ENCODE measurements at regions not wholly inside any gene's neighbourhood (a gene's known extent, or its start where the extent isn't known, plus 50 kb on each side); places are given as distances from the start of the nearest gene placed in this dataset.

DNA sequence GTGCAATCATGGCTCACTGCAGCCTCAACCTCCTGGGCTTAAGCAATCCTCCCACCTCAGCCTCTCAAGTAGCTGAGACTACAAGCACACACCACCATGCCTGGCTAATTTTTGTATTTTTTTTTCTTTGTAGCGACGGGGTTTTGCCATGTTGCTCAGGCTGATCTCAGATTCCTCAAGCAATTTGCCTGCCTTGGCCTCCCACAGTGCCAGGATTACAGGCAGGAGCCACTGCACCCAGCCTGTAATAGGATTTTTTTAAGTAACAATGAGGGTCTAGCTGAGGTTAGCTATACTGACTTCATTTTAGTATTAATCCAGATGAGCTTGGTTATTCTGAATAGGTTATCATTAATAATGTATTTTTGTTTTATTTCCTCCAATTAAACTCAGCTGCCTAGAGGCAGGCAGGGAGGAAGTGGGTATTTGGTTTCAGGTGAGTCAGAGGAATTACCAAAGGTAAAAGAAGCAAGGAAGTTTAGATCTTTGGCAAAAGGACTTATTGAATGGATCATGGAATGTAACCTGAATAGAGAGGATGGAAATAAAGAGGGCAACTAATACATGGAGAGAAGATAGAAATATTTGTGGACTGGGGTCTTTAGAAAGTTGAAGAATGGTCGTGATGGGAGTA is 1023.3 kb upstream of the TENM3 start:
- TF ChIP-seq POLR2A (IDR thresholded peaks at IDR 0.05; ENCODE audit: low read depth, low read length), result no peak
- TF ChIP-seq, protein P1, sequence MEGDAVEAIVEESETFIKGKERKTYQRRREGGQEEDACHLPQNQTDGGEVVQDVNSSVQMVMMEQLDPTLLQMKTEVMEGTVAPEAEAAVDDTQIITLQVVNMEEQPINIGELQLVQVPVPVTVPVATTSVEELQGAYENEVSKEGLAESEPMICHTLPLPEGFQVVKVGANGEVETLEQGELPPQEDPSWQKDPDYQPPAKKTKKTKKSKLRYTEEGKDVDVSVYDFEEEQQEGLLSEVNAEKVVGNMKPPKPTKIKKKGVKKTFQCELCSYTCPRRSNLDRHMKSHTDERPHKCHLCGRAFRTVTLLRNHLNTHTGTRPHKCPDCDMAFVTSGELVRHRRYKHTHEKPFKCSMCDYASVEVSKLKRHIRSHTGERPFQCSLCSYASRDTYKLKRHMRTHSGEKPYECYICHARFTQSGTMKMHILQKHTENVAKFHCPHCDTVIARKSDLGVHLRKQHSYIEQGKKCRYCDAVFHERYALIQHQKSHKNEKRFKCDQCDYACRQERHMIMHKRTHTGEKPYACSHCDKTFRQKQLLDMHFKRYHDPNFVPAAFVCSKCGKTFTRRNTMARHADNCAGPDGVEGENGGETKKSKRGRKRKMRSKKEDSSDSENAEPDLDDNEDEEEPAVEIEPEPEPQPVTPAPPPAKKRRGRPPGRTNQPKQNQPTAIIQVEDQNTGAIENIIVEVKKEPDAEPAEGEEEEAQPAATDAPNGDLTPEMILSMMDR (conservative IDR thresholded peaks at IDR 0.05; ENCODE audit: low read depth, low read length), result no peak
- TF ChIP-seq MAFK (IDR thresholded peaks at IDR 0.05; ENCODE audit: low read depth, low read length), result no peak
- TF ChIP-seq RAD21 (IDR thresholded peaks at IDR 0.05; ENCODE audit: low read length), result no peak
- TF ChIP-seq, protein P2, sequence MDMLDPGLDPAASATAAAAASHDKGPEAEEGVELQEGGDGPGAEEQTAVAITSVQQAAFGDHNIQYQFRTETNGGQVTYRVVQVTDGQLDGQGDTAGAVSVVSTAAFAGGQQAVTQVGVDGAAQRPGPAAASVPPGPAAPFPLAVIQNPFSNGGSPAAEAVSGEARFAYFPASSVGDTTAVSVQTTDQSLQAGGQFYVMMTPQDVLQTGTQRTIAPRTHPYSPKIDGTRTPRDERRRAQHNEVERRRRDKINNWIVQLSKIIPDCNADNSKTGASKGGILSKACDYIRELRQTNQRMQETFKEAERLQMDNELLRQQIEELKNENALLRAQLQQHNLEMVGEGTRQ (IDR thresholded peaks at IDR 0.05; ENCODE audit: low read depth, low read length), result no peak
- no peak for TF ChIP-seq RFX5 (IDR thresholded peaks at IDR 0.05; ENCODE audit: low read depth, low read length)
- no peak for TF ChIP-seq SMC3 (IDR thresholded peaks at IDR 0.05; ENCODE audit: low read depth, low read length)
- TF ChIP-seq RCOR1 (IDR thresholded peaks at IDR 0.05; ENCODE audit: insufficient replicate concordance, low read length), result no peak
- TF ChIP-seq CHD1 (IDR thresholded peaks at IDR 0.05; ENCODE audit: low read depth, low read length), result no peak
- TF ChIP-seq CEBPB (IDR thresholded peaks at IDR 0.05; ENCODE audit: low read depth, low read length), result no peak
- no peak for TF ChIP-seq BHLHE40 (IDR thresholded peaks at IDR 0.05; ENCODE audit: low read depth, low read length)

All from IMR-90 (cell line).